GM21723 (cell line): ENCODE measurements at regions not wholly inside any gene's neighbourhood (a gene's known extent, or its start where the extent isn't known, plus 50 kb on each side); places are given as distances from the start of the nearest gene placed in this dataset.
"Not testable (repeated sequence)": the region's sequence is repeated elsewhere in the genome, so short reads cannot be mapped to it uniquely, and the experiment has no call there.

Experiments
- ATAC-seq: cut with Tn5 transposase; IDR thresholded peaks from one replicate; pipeline ENCODE4 v1.9.1; 2021; ENCODE audit warnings: mild to moderate bottlenecking, moderate library complexity; ENCODE audit not compliant: unreplicated experiment

- no peak for ATAC-seq
These were observed 1979.9 kb upstream of the PRR20A start for GRCh38 chr13:55160867-55161266.

DNA sequence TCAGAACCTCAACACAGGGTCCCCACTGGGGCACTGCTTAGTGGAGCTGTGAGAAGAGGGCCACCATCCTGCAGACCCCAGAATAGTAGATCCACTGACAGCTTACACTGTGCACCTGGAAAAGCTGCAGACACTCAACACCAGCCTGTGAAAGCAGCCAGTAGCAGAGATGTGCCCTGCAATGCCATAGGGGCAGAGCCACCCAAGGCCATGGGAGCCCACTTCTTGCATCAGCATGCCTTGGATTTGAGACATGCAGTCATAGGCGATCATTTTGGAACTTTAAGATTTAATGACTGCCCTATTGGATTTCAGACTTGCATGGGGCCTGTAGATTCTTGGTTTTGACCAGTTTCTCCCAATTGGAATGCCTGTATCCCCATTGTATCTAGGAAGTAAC is 1962.1 kb upstream of the PRR20A start:
- ATAC-seq = not testable (repeated sequence)

- no peak for ATAC-seq
These were observed 1949.7 kb upstream of the PRR20A start for GRCh38 chr13:55190996-55191395.

DNA sequence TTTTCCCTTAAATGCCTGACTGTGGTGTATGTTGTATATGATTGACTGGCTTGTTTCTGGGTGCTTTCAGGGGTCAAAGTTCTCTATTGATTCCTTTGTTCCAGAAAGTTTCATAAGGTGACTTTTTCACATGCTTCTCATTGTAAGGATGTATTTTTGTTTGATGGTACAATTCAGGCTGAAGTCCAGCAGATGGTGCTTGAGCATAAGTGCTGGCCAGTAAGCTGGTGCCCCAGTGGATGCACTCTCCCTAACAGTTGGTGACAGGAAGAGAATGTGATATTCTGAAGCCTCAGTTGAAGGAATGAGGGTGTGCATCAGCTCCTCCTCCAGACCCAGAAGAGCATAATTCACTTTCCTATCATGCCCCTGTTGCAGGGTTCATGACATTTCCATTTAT is 1941.6 kb upstream of the PRR20A start:
- no peak for ATAC-seq

- ATAC-seq = no peak
These were observed 1925.8 kb upstream of the PRR20A start for GRCh38 chr13:55214841-55215345.

GRCh38 chr13:55219538-55219937 is 1921.2 kb upstream of the PRR20A start:
- ATAC-seq = no peak

DNA sequence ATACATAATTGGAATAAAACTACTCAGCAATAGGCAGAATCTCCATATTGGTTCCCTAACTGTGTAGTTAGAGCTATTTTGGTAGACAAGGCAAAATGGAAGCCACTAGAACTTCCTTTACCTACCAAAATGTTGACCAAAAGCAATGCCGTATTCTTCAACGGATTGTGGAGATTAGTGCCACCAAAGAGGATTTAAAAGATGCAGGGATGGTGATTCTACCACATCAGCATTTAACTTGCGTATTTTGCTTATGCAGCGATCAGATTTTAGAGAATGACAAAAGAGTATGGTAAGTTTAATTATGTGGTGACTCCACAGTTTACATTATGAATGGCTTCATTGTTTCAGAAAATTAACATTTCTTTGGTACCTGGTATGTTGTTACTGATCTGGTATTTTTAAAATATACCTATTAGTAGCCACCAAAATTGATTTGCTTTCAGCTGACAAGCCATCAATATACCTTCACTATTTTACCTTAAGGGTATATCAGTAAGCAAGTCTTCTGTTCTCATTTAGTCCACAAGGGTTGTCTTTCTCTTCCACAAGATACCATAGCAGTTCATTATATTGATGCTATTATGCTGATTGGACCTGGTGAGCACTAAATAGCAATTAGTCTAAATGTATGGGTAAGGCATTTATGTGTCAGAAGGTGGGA is 1910.7 kb upstream of the PRR20A start:
- ATAC-seq = no peak

DNA sequence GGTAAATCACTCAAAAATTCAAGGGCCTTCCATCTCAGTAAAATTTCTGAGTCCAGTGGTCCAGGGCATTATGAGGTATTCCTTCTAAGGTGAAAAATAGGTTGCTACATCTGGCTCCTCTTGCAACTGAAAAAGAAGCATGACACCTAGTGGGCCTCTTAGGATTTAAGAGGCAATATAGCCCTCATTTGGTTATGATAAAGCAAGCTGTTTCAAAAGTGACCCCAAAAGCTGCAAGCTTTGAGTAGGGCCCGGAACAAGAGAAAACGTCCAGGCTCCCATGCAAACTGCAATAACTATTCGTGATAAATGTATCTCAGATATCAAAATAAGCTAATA is 1910.2 kb upstream of the PRR20A start:
- ATAC-seq = no peak

GRCh38 chr13:55234311-55234710 is 1906.4 kb upstream of the PRR20A start:
- ATAC-seq = no peak

DNA sequence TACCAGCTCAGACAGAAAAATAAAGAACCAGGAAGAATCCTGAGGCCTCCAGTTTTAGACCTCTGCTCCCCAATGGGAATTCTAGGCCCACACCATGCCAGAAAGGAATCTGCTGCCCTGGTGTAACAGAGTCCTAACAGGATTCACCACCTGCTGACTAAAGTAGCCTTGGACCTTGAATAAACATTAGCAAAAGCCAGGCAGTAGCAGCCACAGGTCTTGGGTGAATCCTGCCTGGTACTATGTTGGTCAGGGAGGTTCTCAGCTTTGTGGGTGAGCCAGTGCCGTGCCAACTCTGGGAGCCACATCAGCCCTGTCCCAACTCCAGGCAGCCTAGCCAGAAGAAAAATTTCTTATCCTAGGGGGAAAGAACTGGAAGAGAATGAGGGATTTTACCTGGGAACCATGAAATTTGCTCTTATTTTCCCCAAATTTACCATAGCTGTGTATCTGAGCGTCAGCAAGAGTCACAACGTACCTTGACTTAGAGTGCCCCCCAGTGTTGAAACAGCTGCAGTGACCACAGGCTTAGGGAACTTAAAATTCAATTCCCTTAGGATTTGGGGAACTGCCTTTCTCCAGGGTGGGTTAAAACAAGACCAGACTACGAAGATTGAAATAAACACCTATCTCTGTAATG is 1895.6 kb upstream of the PRR20A start:
- no peak for ATAC-seq

- no peak for ATAC-seq
These were observed 1885.5 kb upstream of the PRR20A start for GRCh38 chr13:55255236-55255635.

- no peak for ATAC-seq
These were observed 1877.7 kb upstream of the PRR20A start for GRCh38 chr13:55263045-55263444.

GRCh38 chr13:55266644-55267043 is 1874.1 kb upstream of the PRR20A start:
- no peak for ATAC-seq

DNA sequence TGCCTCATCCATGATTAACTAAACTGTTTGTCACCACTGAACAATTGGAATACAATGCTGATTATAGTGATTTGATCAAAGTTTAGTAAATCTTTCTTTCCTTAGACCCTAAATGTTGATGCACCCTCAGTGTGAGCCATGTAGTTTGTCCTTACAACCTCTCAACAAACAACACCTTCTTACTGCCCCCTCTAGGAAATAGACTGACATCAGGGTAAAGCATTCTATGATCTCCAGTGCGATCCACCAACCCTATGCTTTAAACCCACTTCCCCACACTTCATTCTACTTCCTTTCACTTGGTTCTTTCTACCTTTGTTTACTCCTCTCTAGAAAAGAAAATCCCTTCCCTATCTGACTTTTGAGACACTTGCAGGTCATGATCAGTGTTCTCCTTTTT is 1842.5 kb upstream of the PRR20A start:
- ATAC-seq = no peak

DNA sequence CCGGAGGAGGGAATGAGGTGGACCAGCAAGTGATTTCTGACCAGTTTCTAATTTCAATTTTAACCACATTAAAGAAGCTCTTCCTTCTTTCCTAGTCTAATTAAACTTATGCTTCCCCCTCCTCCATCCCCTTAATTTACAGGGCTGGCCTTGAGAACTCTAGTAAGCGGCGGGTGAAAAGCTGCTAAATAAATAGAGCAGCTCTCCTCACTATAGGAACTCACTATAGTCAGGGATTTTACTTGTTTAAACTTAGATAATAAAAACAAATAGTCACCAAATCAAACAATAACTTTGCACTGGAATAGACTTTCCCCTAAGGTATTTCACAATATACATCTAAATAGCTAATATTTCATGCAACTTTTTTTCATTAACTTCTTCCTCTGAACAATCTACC is 1838.2 kb upstream of the PRR20A start:
- ATAC-seq = no peak

- no peak for ATAC-seq
These were observed 1832.8 kb upstream of the PRR20A start for GRCh38 chr13:55307909-55308308.

DNA sequence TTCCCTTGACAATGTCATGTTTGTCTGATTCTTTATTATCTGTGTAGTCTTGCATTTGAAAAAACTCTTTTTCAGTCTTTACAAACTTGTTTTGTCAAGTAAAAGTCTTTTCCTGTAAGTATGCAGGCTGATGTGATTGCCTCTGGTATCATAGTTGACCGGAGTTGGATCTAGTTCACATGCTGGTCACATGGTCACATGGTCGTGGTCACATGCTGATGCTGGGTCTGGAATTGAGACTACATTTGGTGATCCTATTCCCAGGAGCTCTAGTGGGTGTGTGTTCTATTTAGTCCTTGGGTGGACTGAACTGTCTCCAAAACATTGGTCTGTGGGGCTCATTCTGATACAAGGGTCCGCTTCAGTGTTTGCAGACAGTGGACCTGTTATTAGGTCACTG is 1798.8 kb upstream of the PRR20A start:
- ATAC-seq = no peak

DNA sequence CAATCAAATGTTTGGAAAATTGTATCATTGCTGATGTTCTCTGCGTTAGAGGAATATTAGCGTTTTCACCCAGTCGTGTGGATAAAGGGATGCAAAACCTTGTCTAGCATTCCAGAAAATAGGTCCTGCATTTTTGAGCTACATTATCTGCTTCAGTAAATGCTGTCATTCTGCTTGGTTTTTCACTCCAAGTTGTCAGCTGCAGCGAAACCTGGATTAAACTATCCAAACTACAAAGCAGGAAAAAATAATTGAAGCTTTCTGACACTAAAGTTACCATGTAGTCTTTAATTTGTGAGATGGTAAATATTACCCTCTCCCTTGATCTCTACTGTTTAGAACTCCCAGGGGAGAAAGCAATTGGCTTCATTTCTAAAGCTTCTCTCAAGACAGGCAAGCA is 1795.5 kb upstream of the PRR20A start:
- ATAC-seq = no peak

- ATAC-seq = no peak
These were observed 1793.2 kb upstream of the PRR20A start for GRCh38 chr13:55347528-55347927.

- no peak for ATAC-seq
These were observed 1781.7 kb upstream of the PRR20A start for GRCh38 chr13:55359067-55359466.

- no peak for ATAC-seq
These were observed 1779.6 kb upstream of the PRR20A start for GRCh38 chr13:55361141-55361540.

DNA sequence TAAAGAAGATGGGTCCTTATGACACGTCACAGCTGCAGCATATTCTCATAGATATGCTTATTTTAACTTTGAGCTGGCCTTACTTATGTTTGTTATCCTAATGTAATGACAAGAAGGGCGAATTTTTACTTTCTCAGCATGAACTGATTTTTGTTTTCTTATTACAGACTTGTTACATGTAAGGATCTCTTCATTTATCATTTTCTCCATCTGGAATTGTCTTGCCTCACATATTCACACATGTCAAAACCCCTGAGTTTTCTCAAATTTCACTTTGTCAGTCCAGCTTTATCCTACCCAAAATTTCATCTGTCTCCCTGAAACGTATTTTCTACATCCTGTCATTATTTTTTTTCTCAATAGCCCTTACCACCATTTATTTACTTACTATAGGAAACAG is 1774.0 kb upstream of the PRR20A start:
- no peak for ATAC-seq

- ATAC-seq = no peak
These were observed 1746.2 kb upstream of the PRR20A start for GRCh38 chr13:55394470-55394869.
